Dedifferentiated amniotic fluid mesenchymal stem cell (primary cell): ENCODE measurements at regions not wholly inside any gene's neighbourhood (a gene's known extent, or its start where the extent isn't known, plus 50 kb on each side); places are given as distances from the start of the nearest gene placed in this dataset.
A peak's percentile ranks its signal among the peaks of the same experiment; 100 is the strongest.
"Not testable (repeated sequence)": the region's sequence is repeated elsewhere in the genome, so short reads cannot be mapped to it uniquely, and the experiment has no call there.

Source experiments
- DNase-seq: peaks from one replicate; pipeline ENCODE4 v3.0.0-alpha.2; 2016; ENCODE audit errors: extremely low spot score

GRCh38 chr16:31581065-31581464 is 53.4 kb downstream of the AHSP start:
- DNase-seq = not testable (repeated sequence)

DNA sequence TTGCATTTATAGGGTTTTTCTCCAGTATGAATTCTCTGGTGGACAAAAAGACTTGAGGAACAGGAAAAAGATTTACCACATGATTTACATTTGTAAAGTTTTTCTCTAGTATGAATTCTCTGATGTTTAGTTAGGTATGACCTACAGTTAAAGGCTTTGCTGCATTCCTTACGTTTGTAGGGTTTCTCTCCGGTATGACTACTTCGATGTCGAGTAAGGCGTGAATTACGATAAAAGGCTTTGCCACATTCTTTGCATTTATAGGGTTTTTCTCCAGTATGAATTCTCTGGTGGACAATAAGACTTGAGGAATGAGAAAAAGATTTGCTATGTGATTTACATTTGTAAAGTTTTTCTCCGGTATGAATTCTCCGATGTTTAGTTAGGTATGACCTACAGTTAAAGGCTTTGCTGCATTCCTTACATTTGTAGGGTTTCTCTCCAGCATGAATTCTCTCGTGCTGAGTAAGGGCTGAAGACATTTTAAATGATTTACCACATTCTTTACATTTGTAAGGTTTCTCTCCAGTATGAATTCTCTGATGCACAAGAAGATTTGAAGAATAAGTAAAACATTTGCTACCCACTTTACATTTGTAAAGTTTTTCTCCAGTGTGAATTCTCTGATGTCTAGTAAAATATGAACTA is 74.2 kb downstream of the AHSP start:
- not testable (repeated sequence) for DNase-seq

- DNase-seq = no peak
These were observed 90.4 kb downstream of the AHSP start for GRCh38 chr16:31618130-31618529.

GRCh38 chr16:31636433-31636832 is 108.7 kb downstream of the AHSP start:
- no peak for DNase-seq

DNA sequence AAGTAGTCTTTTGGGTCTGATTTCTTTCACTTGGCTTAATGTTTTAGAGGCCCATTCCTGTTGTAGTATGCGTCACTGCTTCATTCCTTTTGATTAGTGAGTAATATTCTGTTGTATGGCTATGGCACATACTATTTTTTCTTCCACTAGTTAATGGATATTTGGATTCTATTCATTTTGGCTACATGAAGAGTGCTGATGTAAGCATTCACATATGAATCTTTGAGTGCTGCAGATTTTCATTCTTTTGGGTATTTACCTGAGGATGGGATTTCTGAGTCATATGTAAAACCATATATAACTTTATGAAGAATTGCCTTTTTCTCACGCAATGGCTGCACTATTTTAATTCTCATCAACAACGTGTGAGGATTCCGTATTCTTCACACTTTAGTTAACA is 113.6 kb downstream of the AHSP start:
- DNase-seq = no peak

DNA sequence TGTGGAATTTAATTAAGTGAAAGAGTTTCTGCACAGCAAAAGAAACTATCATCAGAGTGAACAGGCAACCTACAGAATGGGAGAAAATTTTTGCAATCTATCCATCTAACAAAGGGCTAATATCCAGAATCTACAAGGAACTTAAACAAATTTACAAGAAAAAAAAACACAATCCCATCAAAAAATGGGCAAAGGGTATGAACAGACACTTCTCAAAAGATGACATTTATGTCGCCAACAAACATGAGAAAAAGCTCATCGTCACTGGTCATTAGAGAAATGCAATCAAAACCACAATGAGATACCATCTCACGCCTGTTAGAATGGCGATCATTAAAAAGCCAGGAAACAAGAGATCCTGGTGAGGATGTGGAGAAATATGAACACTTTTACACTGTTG is 128.0 kb downstream of the AHSP start:
- DNase-seq = not testable (repeated sequence)

DNA sequence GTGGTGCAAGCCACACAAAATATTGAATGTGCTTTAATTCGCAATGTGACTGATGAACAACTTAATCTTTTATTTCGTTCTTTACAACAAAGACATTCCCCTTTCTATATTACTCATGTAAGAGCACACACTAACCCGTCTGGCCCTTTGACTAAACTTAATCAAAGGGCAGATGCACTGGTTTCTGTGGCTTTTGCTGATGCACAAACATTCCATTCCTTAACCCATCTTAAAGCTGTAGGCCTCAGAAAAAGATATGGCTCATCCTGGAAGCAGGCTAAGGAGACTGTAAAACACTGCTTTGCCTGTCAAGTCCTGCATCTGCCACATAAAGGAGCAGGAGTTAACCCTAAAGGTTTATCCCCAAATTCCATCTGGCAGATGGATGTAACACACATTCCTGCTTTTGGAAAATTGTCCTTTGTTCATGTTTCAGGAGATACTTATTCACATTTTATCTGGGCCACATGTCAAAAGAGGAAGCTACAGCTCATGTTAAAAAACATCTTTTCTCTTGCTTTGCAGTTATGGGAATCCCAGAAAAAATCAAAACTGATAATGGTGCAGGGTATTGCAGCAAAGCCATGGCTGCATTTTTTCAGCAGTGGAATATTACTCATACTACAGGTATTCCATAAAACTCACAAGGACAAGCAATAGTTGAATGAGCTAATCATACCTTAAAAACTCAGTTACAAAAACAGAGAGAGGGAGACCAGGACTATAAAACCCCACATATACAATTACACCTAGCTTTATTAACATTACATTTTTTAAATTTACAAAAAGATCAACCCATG is 137.2 kb downstream of the AHSP start:
- DNase-seq = no peak

DNA sequence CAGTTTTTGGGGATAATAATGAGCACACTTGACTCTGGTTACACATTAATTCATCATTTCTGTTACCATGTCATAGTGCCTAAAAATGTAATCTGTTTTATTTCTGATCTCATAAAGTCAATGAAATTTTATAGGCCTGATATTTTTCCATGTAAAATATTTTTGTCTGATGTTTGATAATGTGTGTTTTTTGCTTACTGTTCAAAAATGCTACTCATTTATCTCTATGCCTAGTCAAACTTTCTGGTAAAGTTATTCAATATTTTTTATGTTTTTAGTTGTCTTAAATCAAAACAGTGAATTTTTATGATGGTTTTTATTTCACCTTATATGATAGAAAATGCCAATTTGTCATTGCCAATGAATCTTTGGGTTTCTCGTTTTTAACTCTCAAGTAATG is 147.0 kb downstream of the AHSP start:
- no peak for DNase-seq

DNA sequence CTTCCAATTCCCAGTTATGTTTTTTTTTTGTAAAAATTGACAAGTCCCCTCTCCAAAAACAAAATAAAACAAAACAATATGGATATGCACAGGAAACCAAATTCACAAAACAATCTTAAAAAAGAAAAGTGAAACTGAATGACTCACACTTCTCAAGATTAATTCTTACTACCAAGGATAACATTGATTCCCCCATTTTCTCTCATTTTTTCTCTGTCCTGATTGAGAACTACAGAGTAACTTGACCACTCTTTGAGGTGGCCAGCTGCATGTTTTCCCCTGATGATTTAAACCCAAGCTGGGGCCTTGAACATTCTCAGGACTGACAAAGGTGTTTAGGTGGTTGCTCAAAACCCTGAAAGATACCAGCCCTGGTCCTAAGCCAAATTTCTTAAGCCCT is 149.0 kb downstream of the AHSP start:
- no peak for DNase-seq

DNA sequence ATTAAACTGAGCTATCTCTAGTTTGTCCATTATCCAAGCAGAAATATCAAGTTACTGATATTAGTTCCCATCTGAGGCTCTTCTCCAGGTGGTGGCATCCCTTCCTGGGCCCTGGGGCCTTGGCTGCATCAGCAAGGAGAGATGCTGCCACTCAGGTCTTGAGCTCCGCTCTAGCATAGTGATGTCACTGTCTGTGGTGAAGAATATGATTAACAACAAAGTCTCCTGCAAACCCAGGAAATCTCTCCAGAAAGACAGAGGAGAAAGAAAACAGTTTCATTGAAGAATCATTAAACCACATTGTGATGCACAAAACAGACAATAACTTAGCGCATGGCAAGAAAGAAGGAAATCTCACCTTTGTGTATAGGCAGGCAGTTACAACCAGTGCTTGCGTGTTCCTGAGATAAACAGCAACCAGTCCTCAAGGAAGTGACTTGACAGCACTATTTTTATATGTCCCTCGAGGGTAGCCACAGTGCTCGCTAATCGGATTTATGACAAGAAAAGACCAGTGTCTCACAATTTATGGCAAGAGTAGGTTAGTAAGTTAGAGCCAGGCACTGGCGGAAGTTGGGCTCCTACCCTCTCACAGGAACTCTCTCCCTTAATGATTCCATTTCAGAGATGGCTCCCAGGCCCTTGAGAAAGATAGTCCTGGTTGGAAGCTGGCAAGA is 151.1 kb downstream of the AHSP start:
- DNase-seq = no peak

GRCh38 chr16:31689331-31689730 is 161.6 kb downstream of the AHSP start:
- not testable (repeated sequence) for DNase-seq

- not testable (repeated sequence) for DNase-seq
These were observed 164.6 kb downstream of the AHSP start for GRCh38 chr16:31692338-31692737.

DNA sequence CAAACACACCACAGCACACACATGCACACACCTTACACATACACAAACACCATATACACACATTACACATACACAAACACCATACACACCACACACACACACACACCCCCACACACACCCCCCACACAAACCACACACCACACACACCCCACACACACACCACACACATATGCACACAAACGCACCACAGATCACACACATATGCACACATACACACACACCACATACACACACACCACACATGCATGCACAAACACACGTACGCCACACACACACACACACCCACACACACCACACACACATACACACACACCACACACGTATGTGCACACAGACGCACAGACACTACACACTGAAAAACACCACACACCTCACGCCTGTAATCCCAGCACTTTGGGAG is 166.0 kb downstream of the AHSP start:
- no peak for DNase-seq

- DNase-seq = no peak
These were observed 166.8 kb downstream of the AHSP start for GRCh38 chr16:31694461-31694860.

DNA sequence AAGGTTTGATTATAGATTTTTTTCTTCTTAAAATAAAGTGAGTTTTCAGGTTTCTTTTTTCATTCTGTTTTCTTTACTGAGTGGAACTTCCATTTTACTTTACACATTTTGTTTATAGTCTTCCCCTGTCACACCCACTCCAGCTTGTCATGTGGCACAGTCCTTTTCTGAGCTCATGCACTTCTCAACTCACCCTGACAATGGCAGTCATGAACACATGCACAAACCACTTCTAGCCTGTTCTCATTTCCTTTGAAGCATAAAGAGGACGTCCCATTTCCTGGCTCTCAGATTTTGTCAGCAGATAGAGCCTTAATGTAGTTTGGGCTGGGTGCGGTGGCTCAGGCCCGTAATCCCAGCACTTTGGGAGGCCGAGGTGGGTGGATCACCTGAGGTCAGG is 168.0 kb downstream of the AHSP start:
- DNase-seq = no peak

GRCh38 chr16:31696968-31697743 is 169.5 kb downstream of the AHSP start:
- peak; percentile 61 for DNase-seq

GRCh38 chr16:31697744-31698125 is 170.0 kb downstream of the AHSP start:
- DNase-seq = no peak

- DNase-seq = no peak
These were observed 171.2 kb downstream of the AHSP start for GRCh38 chr16:31698901-31699300.

DNA sequence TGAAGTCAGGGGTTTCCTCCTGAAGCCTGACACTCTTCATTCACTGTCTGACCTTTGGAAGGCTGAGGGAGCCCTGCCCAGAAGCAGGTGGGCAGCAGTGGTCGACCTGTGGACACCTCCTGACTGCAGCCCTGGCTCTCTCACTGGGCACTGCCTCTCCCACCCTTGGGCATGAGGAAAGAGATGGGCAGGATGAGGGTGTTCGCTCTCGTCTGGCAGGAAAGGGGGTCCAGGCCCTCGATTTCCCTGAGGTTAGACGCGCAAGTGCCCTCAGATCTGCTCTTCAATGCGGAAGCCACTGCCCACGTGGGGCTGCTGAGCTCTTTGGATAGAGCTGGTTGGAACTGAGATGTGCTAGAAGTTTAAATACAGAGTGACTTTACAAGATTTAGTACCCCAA is 171.9 kb downstream of the AHSP start:
- no peak for DNase-seq

- peak; percentile 29 for DNase-seq
These were observed 172.5 kb downstream of the AHSP start for GRCh38 chr16:31700200-31700529.

GRCh38 chr16:31700530-31701388 is 172.8 kb upstream of the ZNF267 start:
- DNase-seq = no peak
